ENCODE measurements at regions not wholly inside any gene's neighbourhood (a gene's known extent, or its start where the extent isn't known, plus 50 kb on each side); places are given as distances from the start of the nearest gene placed in this dataset.
A peak's percentile ranks its signal among the peaks of the same experiment; 100 is the strongest.

- Mint-ChIP-seq H3K36me3 (peaks cover 8 to 9% of the 10 kb centered on the region in 2 donors), H3K27ac (peak overlapping the region in 1 of 2 donors; percentile 13), H3K9me3 (peaks cover 0 to 13% of the 10 kb centered on the region in 2 donors)
- ATAC-seq (no peak), DNase-seq (ENCODE audit: low spot score in 2 of 2) (no peak)
Observed at GRCh38 chr13:73844986-73845385, 289.2 kb downstream of the KLF12 start.

- no peak for DNase-seq (ENCODE audit: low spot score in 2 of 2)
- peaks cover 0 to 14% of the 10 kb centered on the region in 2 donors for H3K9me3 Mint-ChIP-seq
- H3K27ac Mint-ChIP-seq: no peak overlapping the region
- ATAC-seq: no peak
- peaks cover 8 to 9% of the 10 kb centered on the region in 2 donors for H3K36me3 Mint-ChIP-seq
Observed at GRCh38 chr13:73842626-73843025, 291.6 kb downstream of the KLF12 start.

- no peak for DNase-seq (ENCODE audit: low spot score in 2 of 2)
- ATAC-seq: no peak
- no peak overlapping the region for H3K27ac Mint-ChIP-seq
Observed at GRCh38 chr13:73842184-73842583, 292.0 kb downstream of the KLF12 start.

GRCh38 chr13:73837147-73837546 lies 297.1 kb downstream of the KLF12 start:
- H3K27ac Mint-ChIP-seq: no peak overlapping the region
- ATAC-seq: no peak
- H3K9me3 Mint-ChIP-seq: peaks cover 0 to 9% of the 10 kb centered on the region in 2 donors
- no peak for DNase-seq (ENCODE audit: low spot score in 2 of 2)
- no peaks in the 10 kb centered on the region for H3K36me3 Mint-ChIP-seq

More at GRCh38 chr13:73842184-73842583, 292.0 kb downstream of the KLF12 start:
- Mint-ChIP-seq H3K36me3 (peaks cover 8 to 9% of the 10 kb centered on the region in 2 donors), H3K9me3 (peaks cover 0 to 14% of the 10 kb centered on the region in 2 donors)

GRCh38 chr13:73835138-73835721 lies 299.0 kb downstream of the KLF12 start:
- DNase-seq (ENCODE audit: low spot score in 2 of 2) (no peak), ATAC-seq (peak; percentile 53 to 57)
- Mint-ChIP-seq H3K27ac (no peak overlapping the region), H3K36me3 (no peaks in the 10 kb centered on the region), H3K9me3 (peaks cover 0 to 3% of the 10 kb centered on the region in 2 donors)

- no peak for DNase-seq (ENCODE audit: low spot score in 2 of 2)
- no peaks in the 10 kb centered on the region for H3K36me3 Mint-ChIP-seq
- H3K27ac Mint-ChIP-seq: no peak overlapping the region
- no peaks in the 10 kb centered on the region for H3K9me3 Mint-ChIP-seq
- ATAC-seq: no peak
Observed at GRCh38 chr13:73833325-73834070, 300.7 kb downstream of the KLF12 start.

GRCh38 chr13:73832825-73833224 lies 301.4 kb downstream of the KLF12 start:
- ATAC-seq (no peak), DNase-seq (ENCODE audit: low spot score in 2 of 2) (no peak)
- H3K9me3 Mint-ChIP-seq: no peaks in the 10 kb centered on the region
- H3K36me3 Mint-ChIP-seq: no peaks in the 10 kb centered on the region
- peak overlapping the region in 1 of 2 donors; percentile 63 for H3K27ac Mint-ChIP-seq

- DNase-seq (ENCODE audit: low spot score in 2 of 2) (no peak), ATAC-seq (peak in 1 of 2 donors; percentile 16)
- H3K27ac Mint-ChIP-seq: peak overlapping the region in 1 of 2 donors; percentile 63
- H3K9me3 Mint-ChIP-seq: no peaks in the 10 kb centered on the region
- no peaks in the 10 kb centered on the region for H3K36me3 Mint-ChIP-seq
Observed at GRCh38 chr13:73832128-73832588, 302.0 kb downstream of the KLF12 start.

- DNase-seq (ENCODE audit: low spot score in 2 of 2): no peak
- Mint-ChIP-seq H3K9me3 (peaks cover 0 to 6% of the 10 kb centered on the region in 2 donors), H3K27ac (no peak overlapping the region), H3K36me3 (peaks cover 0 to 7% of the 10 kb centered on the region in 2 donors)
- ATAC-seq: no peak
Observed at GRCh38 chr13:73829416-73829815, 304.8 kb downstream of the KLF12 start.

- no peak overlapping the region for H3K27ac Mint-ChIP-seq
- no peak for DNase-seq (ENCODE audit: low spot score in 2 of 2)
- peaks cover 0 to 6% of the 10 kb centered on the region in 2 donors for H3K9me3 Mint-ChIP-seq
- no peak for ATAC-seq
- H3K36me3 Mint-ChIP-seq: peaks cover 0 to 7% of the 10 kb centered on the region in 2 donors
Observed at GRCh38 chr13:73828811-73829210, 305.4 kb downstream of the KLF12 start.

GRCh38 chr13:73827434-73827833 lies 306.8 kb downstream of the KLF12 start:
- ATAC-seq: no peak
- H3K27ac Mint-ChIP-seq: no peak overlapping the region
- H3K36me3 Mint-ChIP-seq: peaks cover 0 to 7% of the 10 kb centered on the region in 2 donors
- H3K9me3 Mint-ChIP-seq: peaks cover 0 to 6% of the 10 kb centered on the region in 2 donors
- DNase-seq (ENCODE audit: low spot score in 2 of 2): no peak

- DNase-seq (ENCODE audit: low spot score in 2 of 2) (no peak), ATAC-seq (peak in 1 of 2 donors; percentile 37)
- Mint-ChIP-seq H3K36me3 (peaks cover 0 to 7% of the 10 kb centered on the region in 2 donors), H3K27ac (no peak overlapping the region), H3K9me3 (peaks cover 0 to 6% of the 10 kb centered on the region in 2 donors)
Observed at GRCh38 chr13:73825143-73825542, 309.1 kb downstream of the KLF12 start.

- peaks cover 0 to 13% of the 10 kb centered on the region in 2 donors for H3K36me3 Mint-ChIP-seq
- H3K9me3 Mint-ChIP-seq: peaks cover 0 to 6% of the 10 kb centered on the region in 2 donors
- ATAC-seq: no peak
- DNase-seq (ENCODE audit: low spot score in 2 of 2): no peak
- H3K27ac Mint-ChIP-seq: no peak overlapping the region
Observed at GRCh38 chr13:73822668-73823592, 311.3 kb downstream of the KLF12 start.

GRCh38 chr13:73820688-73821087 lies 313.5 kb downstream of the KLF12 start:
- H3K9me3 Mint-ChIP-seq: no peaks in the 10 kb centered on the region
- DNase-seq (ENCODE audit: low spot score in 2 of 2) (no peak), ATAC-seq (no peak)

GRCh38 chr13:73820285-73820684 lies 313.9 kb downstream of the KLF12 start:
- Mint-ChIP-seq H3K9me3 (no peaks in the 10 kb centered on the region), H3K36me3 (peaks cover 0 to 6% of the 10 kb centered on the region in 2 donors), H3K27ac (no peak overlapping the region)
- DNase-seq (ENCODE audit: low spot score in 2 of 2) (no peak), ATAC-seq (no peak)

More at GRCh38 chr13:73820688-73821087, 313.5 kb downstream of the KLF12 start:
- Mint-ChIP-seq H3K36me3 (peaks cover 0 to 6% of the 10 kb centered on the region in 2 donors), H3K27ac (no peak overlapping the region)

- ATAC-seq (no peak), DNase-seq (ENCODE audit: low spot score in 2 of 2) (no peak)
- H3K27ac Mint-ChIP-seq: no peak overlapping the region
Observed at GRCh38 chr13:73819711-73820110, 314.5 kb downstream of the KLF12 start.

More at GRCh38 chr13:73819711-73820110, 314.5 kb downstream of the KLF12 start:
- no peaks in the 10 kb centered on the region for H3K9me3 Mint-ChIP-seq
- peaks cover 0 to 6% of the 10 kb centered on the region in 2 donors for H3K36me3 Mint-ChIP-seq

All from activated naive CD4-positive, alpha-beta T cell treated with anti-CD3 and anti-CD28 coated beads, Interleukin-2, amount 50 U/mL, for 72 hours (primary cell).